GM18526 (cell line): ENCODE measurements at regions not wholly inside any gene's neighbourhood (a gene's known extent, or its start where the extent isn't known, plus 50 kb on each side); places are given as distances from the start of the nearest gene placed in this dataset.

ENCODE experiments used
- POLR2A ChIP-seq: IDR thresholded peaks from 3 replicates; pipeline ENCODE4 v1.6.1; 2011; ENCODE audit not compliant: insufficient read length; ENCODE audit errors: extremely low read depth

DNA sequence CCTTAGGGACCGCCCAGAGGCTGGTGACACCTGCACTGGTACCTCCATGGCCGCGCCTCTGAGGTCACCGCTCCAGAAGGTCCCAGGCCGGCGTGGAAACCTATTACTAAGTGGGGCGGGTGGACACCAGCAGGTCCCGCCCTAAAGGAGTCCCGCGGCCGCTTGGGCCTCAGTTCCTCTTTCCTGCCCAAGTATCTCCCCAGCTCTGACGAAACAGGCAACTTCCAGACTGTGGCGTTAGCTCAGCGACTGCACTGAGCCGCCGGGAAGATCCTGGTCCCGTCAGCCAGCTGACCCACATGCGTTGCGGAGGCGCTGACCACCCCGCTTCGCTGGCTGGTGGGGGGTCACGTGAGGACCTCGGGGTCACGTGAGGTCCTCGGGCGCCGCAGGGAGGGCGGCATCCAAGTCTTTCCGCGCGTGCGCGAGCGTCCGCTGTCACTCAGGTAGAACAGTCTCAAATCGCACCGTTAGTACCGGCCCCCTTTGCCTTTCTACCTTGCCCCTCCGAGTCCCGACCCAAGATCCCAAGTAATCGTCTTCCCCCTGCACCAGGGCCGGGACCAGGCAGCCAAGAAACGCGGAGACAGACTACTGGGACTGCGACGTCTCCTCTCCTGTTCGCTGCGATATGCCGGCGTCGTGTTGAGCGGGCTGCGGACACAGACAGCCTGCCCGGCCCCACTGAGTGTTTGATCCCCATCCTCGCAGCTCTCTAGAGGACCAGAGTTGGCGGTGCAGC, 53.7 kb upstream of the KDM4C start:
- TF ChIP-seq POLR2A: peak; percentile 87

DNA sequence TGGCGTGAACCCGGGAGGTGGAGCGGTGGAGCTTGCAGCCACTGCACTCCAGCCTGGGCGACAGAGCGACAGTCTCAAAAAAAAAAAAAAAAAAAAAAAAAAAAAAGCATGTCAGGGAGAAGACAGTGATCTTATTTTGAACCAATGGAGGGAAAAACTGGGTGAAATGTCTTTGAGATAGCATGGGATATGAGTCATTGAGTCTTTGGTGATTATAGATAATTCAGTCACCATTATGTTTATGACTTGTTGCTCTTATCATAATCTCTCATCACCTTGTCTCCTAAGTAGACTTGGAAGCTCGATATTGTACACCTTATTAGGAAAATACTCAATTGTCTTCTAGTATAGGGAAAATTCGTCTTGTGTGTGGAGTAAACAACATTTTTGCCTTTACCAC, 55.1 kb upstream of the KDM4C start:
- no peak for TF ChIP-seq POLR2A

DNA sequence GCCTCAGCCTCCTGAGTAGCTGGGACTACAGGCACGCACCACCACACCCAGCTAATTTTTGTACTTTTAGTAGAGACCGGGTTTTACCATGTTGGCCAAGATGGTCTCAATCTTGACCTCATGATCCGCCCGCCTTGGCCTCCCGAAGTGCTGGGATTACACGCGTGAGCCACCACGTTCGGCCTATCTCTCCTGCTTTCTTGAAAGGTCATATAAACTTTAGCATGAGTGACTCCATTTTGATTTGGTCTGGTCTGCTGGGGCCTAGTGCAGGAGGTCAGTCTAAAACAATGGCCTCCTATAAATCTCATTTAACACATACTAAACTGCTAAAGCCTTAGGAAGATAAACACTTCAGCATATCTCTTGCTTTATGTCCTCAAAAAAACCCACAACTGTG, 50.6 kb upstream of the GLDC start:
- TF ChIP-seq POLR2A: no peak

DNA sequence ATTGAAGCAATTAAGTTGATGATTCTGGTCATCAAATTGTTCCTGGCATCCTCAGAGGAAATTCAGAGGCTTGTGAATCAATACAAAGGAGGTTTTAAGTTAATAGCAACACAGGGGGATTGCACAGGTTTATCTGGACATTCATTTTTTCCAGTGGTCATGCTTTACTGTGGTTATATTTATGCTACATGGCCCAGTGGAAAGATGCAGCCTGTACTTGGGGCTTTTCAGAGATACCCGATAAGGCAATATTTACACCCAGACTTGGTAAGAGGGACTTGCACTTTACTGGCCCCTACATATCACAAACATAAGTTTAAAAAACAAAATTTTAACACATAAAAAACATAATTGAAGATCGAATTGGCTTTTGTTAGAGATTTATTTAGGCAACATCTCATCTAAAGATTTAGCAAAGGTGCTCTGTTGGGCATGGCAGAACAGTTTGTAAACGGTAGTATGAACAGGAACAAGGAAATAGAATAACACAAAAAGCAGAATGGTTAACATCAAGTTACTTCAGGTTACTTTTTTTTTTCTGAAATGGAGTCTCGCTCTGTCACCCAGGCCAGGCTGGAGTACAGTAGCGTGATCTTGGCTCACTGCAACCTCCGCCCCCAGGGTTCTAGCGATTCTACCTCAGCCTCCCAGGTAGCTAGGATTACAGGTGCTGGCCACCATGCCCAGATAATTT, 49.7 kb upstream of the GLDC start:
- TF ChIP-seq POLR2A: no peak
